SU-DHL-6 (cell line): ENCODE measurements at regions not wholly inside any gene's neighbourhood (a gene's known extent, or its start where the extent isn't known, plus 50 kb on each side); places are given as distances from the start of the nearest gene placed in this dataset.

Experiments
- H2AFZ ChIP-seq: fragments of 200-600 bp; sonication (generic); 2 replicates; pipeline ENCODE4 v1.6.1; 2014; ENCODE audit warnings: low read depth, mild to moderate bottlenecking, moderate library complexity, mixed read lengths, antibody characterized with exemption, low read length; ENCODE audit not compliant: severe bottlenecking
- H3F3A ChIP-seq: fragments of 200-600 bp; shearing (Covaris generic); 2 replicates; pipeline ENCODE4 v1.6.0; 2016; ENCODE audit warnings: antibody characterized with exemption, mild to moderate bottlenecking; ENCODE audit not compliant: insufficient read depth
- H3K27ac ChIP-seq: fragments of 200-600 bp; sonication (generic); 2 replicates; pipeline ENCODE4 v1.5.1; 2016; ENCODE audit warnings: low read depth, mild to moderate bottlenecking, low read length, moderate library complexity, mixed read lengths
- H3K27me3 ChIP-seq: fragments of 200-600 bp; sonication (generic), shearing (Covaris generic); 2 replicates; pipeline ENCODE4 v1.6.0; 2014; ENCODE audit warnings: mild to moderate bottlenecking, low read length
- H3K36me3 ChIP-seq: fragments of 200-600 bp; sonication (generic); 2 replicates; pipeline ENCODE4 v1.6.1; 2014; ENCODE audit warnings: mild to moderate bottlenecking, low read length, mixed read lengths
- H3K4me2 ChIP-seq: fragments of 300-600, 200-600 bp; shearing (Covaris generic), sonication (generic); 2 replicates; pipeline ENCODE4 v1.6.0; 2014; ENCODE audit warnings: low read length, low read depth, mild to moderate bottlenecking; ENCODE audit not compliant: poor library complexity, severe bottlenecking
- H3K4me3 ChIP-seq: fragments of 200-600 bp; sonication (generic); 2 replicates; pipeline ENCODE4 v1.5.1; 2014; ENCODE audit warnings: antibody characterized with exemption, low read length, mild to moderate bottlenecking, mixed read lengths; ENCODE audit not compliant: insufficient read depth, poor library complexity, severe bottlenecking
- H3K79me2 ChIP-seq: fragments of 200-600 bp; sonication (generic); 2 replicates; pipeline ENCODE4 v1.6.1; 2014; ENCODE audit warnings: mild to moderate bottlenecking, low read length, moderate library complexity; ENCODE audit not compliant: insufficient read depth
- H3K9ac ChIP-seq: fragments of 200-600 bp; sonication (generic); 2 replicates; pipeline ENCODE4 v1.7.0; 2014; ENCODE audit warnings: mild to moderate bottlenecking, low read length
- H3K9me2 ChIP-seq: fragments of 200-600 bp; sonication (generic); replicated peaks from 2 replicates; pipeline ENCODE4 v1.6.1; 2014; ENCODE audit warnings: low read length; ENCODE audit not compliant: insufficient read depth
- H3K9me3 ChIP-seq: fragments of 200-600 bp; sonication (generic); 2 replicates; pipeline ENCODE4 v1.6.1; 2014; ENCODE audit warnings: low read length, mixed read lengths; ENCODE audit not compliant: insufficient read depth
- H4K20me1 ChIP-seq: fragments of 200-600 bp; sonication (generic); 2 replicates; pipeline ENCODE4 v1.6.1; 2014; ENCODE audit warnings: low read depth, mild to moderate bottlenecking, antibody characterized with exemption, low read length, moderate library complexity, mixed read lengths
- EZH2phosphoT487 ChIP-seq: fragments of 200-600 bp; sonication (generic), shearing (Covaris generic); conservative IDR thresholded peaks from 2 replicates; pipeline ENCODE4 v1.6.1; 2018; ENCODE audit warnings: mild to moderate bottlenecking, antibody characterized with exemption, low read length, moderate library complexity, mixed read lengths
- TF ChIP-seq, protein P1 (sequence below): fragments of 200-600 bp; sonication (generic); IDR thresholded peaks from one replicate; pipeline ENCODE4 v1.5.1; 2017; ENCODE audit warnings: antibody characterized with exemption, mild to moderate bottlenecking, low read length, moderate library complexity; ENCODE audit not compliant: insufficient read depth, poor library complexity, severe bottlenecking

DNA sequence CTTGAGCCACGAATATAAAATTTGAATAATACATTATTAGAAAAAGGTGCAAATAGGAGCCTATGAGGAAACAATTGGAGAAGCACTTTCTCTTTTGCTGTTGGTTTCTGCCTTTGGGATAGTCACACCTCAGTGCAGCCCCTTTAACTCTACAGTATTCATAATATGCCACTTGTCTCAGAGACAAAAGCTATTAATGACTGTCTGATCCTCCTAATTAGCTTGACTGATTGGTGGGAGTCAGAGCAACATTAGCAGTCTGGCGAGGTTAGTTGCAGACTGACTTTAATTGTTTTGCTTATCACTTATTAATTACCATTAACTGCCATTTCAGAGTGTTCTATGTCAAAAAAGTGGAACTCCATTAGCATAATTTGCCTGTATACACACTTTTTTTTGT, 225.0 kb upstream of the ARHGEF26 start:
- no peak for TF ChIP-seq EZH2phosphoT487
- TF ChIP-seq, protein P1, sequence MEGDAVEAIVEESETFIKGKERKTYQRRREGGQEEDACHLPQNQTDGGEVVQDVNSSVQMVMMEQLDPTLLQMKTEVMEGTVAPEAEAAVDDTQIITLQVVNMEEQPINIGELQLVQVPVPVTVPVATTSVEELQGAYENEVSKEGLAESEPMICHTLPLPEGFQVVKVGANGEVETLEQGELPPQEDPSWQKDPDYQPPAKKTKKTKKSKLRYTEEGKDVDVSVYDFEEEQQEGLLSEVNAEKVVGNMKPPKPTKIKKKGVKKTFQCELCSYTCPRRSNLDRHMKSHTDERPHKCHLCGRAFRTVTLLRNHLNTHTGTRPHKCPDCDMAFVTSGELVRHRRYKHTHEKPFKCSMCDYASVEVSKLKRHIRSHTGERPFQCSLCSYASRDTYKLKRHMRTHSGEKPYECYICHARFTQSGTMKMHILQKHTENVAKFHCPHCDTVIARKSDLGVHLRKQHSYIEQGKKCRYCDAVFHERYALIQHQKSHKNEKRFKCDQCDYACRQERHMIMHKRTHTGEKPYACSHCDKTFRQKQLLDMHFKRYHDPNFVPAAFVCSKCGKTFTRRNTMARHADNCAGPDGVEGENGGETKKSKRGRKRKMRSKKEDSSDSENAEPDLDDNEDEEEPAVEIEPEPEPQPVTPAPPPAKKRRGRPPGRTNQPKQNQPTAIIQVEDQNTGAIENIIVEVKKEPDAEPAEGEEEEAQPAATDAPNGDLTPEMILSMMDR: no peak
- Histone ChIP-seq H3K79me2 (no peaks in the 10 kb centered on the region), H3K9me2 (no peaks in the 10 kb centered on the region), H3F3A (no peaks in the 10 kb centered on the region), H3K27ac (no peak overlapping the region), H3K4me3 (no peak overlapping the region), H3K4me2 (no peak overlapping the region), H3K36me3 (no peaks in the 10 kb centered on the region), H3K9me3 (no peaks in the 10 kb centered on the region), H3K9ac (no peak overlapping the region), H2AFZ (no peak overlapping the region), H4K20me1 (no peaks in the 10 kb centered on the region), H3K27me3 (no peaks in the 10 kb centered on the region)

DNA sequence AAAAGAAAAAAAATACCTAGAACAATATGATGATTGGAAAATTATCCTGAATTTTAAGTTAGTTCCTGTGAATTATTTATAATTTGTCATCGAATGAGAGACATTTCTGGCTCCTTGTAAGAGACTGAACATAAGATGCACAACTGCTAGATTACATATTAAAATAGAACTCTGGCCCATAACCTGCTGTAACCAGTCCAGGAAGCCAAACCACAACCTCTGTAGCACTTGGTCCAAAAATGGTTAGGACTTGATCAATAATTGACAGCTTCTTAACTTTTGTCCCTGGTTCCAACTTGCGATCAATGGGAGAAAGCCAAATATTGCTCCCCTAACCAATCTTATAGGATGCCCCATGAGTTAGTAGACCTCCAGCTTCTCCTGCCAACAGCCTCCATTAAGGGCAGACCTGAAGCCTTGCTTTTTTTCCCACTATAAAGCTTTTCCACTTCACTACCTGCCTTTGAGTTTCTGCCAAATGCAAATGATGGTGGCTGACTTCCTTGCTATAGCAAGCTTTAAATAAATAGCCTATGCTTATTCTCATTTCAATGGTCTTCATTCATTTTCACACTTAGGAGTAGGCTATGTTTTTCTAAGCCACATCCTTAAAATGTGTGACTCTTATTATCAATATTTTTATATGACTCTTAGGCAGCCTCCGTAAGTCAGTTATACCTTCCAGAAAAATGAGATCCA, 224.0 kb upstream of the ARHGEF26 start:
- no peak overlapping the region for H2AFZ ChIP-seq
- no peak overlapping the region for H3K27ac ChIP-seq
- H3K36me3 ChIP-seq: no peaks in the 10 kb centered on the region
- H3F3A ChIP-seq: no peaks in the 10 kb centered on the region
- H3K9me2 ChIP-seq: no peaks in the 10 kb centered on the region
- no peaks in the 10 kb centered on the region for H3K79me2 ChIP-seq
- TF ChIP-seq, protein P1: no peak
- H3K4me2 ChIP-seq: no peak overlapping the region
- no peaks in the 10 kb centered on the region for H3K9me3 ChIP-seq
- H3K4me3 ChIP-seq: no peak overlapping the region
- H4K20me1 ChIP-seq: no peaks in the 10 kb centered on the region
- no peak overlapping the region for H3K9ac ChIP-seq
- H3K27me3 ChIP-seq: no peaks in the 10 kb centered on the region

DNA sequence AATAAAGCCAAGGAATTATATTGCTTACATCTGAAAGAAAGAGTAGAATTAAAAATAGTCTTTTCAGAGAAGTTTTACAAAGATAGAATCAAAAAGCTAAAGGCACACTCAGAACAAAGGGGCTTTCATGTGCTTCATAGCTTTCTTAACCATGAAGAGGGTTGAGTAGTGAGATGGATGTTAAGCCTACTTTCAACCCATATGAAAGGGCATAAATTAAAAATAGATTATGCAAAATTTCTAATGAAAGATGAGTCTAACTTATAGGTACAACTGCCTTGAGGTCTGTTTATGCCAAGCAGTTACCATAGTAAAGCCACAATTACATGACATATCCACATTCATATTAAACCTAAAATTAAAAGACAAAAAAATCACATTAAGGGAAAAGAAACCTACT, 223.3 kb upstream of the ARHGEF26 start:
- Histone ChIP-seq H3K4me3 (no peak overlapping the region), H4K20me1 (no peaks in the 10 kb centered on the region), H3K9me2 (no peaks in the 10 kb centered on the region), H3K79me2 (no peaks in the 10 kb centered on the region), H3K27me3 (no peaks in the 10 kb centered on the region), H3K27ac (no peak overlapping the region), H3K4me2 (no peak overlapping the region), H3K9me3 (no peaks in the 10 kb centered on the region), H3K9ac (no peak overlapping the region), H3F3A (no peaks in the 10 kb centered on the region), H2AFZ (no peak overlapping the region), H3K36me3 (no peaks in the 10 kb centered on the region)
- TF ChIP-seq EZH2phosphoT487: no peak
- TF ChIP-seq, protein P1: no peak

DNA sequence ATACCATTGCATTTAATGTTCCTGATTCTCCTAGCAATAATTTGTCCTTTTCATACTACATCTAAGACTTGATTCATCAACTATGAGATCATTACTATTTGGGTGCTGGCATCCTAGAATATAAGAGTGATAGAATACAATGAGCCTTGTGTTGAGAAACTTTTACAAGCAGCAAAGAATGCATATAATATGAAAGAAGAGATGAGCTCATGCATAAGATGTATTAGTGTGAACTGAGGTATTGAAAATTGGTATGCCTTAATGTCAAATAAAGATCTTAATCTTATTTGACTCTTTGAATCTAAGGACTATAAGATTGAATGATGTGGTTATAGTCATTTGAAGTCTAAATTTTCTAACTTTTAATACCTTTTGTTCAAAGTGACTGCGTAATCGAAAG, 220.0 kb upstream of the ARHGEF26 start:
- H3F3A ChIP-seq: no peaks in the 10 kb centered on the region
- no peaks in the 10 kb centered on the region for H4K20me1 ChIP-seq
- H3K27me3 ChIP-seq: no peaks in the 10 kb centered on the region
- TF ChIP-seq, protein P1: no peak
- no peak for TF ChIP-seq EZH2phosphoT487
- H2AFZ ChIP-seq: no peak overlapping the region
- no peaks in the 10 kb centered on the region for H3K36me3 ChIP-seq
- H3K79me2 ChIP-seq: no peaks in the 10 kb centered on the region
- H3K9me3 ChIP-seq: no peaks in the 10 kb centered on the region
- H3K4me3 ChIP-seq: no peak overlapping the region
- H3K9me2 ChIP-seq: no peaks in the 10 kb centered on the region
- no peak overlapping the region for H3K9ac ChIP-seq
- H3K27ac ChIP-seq: no peak overlapping the region
- no peak overlapping the region for H3K4me2 ChIP-seq
